GM19035 (cell line): ENCODE measurements at regions not wholly inside any gene's neighbourhood (a gene's known extent, or its start where the extent isn't known, plus 50 kb on each side); places are given as distances from the start of the nearest gene placed in this dataset.

Source experiments
- ATAC-seq: cut with Tn5 transposase; IDR thresholded peaks from one replicate; pipeline ENCODE4 v1.9.1; 2021; ENCODE audit not compliant: unreplicated experiment

DNA sequence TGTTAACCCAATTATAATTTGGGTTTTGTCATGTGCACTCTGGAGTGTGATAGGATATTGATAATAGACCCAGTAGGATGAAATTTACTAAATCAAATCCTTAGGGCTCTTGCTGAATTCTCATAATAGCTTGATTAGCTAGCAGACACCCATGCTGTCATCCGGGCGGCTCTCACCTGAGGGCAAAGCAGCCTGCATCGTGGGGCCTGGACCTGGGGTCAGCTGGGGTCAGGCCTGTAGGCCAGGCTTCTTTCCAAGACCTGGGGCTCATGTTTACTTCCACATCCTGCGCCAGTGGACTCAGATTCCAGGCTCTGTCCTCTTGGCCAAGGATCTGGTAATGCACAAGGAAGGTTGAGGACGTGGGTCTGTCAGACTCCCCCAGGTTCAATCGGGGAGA is 486.3 kb downstream of the NPHP4 start:
- ATAC-seq, result no peak

DNA sequence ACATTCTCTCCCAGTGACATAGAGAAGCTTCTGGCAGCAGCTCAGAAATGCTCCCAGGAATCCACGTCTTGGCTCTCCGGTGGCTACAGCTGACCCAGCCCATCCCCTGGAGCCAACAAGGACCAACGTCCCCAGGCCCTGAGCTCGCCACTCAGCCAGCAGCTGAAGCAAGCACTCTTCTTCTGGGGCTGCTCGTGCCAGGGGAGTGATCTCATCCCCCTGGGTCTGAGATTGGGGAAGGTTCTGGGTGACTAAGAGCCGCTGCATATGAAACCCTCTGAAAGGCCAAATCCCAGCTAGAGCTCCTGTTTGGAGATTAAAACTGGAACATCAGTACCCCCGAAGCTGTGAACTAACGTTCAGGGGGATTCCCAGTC is 487.9 kb downstream of the NPHP4 start:
- ATAC-seq, result no peak

DNA sequence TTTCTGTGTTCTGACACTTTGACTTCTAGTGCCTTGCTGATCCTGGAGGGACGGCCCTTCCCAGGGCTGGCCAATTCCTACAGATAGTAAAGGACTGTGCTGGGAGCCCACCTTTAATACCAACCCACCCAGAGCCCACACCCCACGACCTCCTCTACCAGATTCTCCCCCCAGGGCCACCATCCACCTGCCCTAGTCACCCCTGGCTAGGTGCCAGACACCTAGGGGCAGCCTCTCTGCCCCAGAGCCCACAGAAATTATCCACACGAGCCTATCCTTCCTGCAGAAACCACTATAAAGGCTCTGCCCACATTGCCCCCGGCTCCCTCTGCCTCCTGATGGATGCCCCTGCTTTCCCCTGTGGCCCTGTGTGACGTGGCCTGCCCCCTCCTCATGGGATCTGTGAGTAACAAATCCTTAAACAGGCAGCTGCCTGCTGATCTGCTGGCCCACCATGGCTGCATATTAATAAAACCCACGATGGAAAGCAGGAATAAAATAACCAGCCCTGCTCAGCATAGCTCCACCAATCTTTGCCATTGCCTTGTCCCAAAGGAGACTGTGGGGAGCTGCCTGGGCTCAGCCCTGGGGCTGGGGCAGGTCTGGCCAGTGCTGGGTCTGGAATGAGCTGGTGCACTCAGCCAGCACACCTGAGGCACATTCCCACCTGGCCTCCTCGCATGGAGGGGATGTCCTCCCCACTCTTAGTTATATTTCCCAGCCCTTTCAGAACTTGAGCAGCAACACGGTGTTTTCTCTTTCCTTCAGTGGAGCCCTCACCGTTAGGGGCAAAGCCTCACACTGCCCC is 488.5 kb downstream of the NPHP4 start:
- no peak for ATAC-seq

DNA sequence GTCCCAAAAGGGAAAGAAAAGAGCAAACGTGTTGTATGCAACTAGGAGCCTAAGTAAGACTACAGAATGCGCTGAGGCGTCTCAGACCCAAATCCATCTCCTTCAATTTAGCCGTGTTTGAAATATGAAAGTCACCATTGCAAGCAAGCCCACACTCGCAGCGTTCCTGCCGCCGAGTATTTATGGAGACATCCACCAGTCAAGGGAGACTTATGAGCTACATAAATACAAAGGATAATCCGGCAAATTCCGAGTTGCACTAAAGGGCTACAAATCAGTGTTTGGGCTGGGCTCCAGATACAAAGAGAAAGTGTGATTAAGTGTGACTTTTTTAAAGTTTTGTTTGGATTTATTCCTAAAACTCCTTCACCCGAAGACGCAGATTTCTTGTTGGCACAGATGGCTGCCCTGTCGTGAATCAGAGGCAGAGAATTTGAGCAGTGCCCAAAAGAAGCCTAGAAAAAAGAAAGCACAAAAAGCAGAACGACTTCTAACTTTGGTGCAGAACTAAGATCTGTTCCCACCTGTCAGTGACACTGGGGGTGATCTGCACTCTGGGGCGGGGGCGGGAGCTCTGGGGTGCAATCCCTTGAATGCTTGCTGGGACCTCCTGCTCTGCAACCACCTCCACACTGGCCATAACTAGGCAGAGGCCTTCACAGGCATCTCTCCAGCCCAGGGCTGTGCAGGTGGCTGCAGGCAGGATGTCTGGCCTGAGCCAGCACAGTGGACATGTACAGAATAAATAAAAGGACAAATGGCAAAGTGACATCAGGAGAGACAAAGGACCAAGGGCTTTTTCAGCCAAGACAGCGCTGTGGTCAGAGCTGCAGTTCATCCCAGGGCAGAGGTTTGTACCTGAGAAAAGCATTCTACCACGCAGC is 489.7 kb downstream of the NPHP4 start:
- no peak for ATAC-seq

DNA sequence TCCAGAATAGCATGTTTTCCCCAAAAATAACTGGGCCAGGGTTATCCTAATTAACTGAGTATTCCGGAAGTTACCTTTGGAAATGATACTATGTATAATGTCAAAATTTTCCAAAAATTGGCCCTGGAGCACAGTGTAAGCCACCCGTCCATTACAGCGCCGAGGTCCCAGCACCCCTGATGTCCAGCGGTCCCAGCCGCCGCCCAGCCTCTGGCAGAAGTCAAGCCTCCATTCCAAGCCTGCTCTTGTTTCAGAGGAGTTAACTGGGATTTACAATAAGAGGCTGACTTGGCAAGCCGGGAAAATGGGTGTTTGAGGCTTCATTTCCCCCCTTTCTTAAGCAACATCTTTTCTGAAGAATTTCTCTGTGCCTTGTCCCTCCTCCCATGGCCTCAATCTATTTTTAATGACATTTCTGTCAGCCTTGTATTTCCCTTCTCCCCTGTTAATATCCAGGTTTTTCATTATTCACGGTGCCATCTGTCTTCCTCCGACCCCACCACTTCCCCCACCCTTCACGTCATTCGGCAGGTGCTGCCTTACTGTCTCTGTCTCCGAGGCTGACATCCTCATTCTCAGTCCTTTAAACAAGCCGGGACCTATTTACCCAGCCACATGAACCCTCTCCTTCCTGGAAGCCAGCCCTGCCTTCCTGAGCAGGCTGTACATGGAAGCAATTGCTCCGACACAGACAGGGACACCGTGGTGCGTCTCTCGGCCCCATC is 490.9 kb downstream of the NPHP4 start:
- ATAC-seq, result no peak

DNA sequence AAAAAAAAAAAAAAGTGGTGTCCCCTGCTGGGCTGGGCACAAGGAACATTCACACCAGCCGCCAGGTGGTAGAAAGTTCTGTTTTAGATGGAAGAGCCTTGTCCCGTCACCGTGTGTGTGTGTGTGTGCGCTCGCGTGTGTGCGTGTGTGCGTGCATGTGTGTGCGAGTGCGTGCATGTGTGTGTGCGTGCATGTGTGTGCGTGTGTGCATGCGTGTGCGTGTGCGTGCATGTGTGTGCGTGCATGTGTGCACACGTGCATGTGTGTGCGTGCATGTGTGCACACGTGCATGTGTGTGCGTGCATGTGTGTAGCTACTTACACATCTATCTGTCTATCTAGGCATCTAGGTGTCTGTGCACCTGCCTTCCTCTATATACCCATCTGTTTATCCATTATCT is 491.7 kb downstream of the NPHP4 start:
- no peak for ATAC-seq

DNA sequence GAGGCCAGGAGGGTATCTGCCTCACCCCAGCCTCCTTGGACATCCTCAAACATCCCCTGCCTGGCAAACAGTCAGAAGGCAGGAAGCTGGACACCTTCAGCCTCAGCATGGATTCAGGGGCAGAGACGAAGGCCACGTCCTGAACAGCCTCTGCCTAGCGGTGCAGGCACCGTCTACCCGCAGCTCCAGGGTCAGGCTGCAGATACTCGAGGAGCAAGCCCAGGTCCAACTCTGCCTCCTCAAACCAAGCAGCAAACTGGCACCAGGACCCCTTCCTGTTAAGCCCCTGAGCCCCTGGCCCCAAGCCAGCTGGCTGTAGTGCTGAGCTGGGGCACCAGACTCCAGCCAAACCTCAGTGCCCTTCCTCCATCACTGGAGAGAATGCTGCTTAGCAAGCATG is 494.7 kb downstream of the NPHP4 start:
- no peak for ATAC-seq

DNA sequence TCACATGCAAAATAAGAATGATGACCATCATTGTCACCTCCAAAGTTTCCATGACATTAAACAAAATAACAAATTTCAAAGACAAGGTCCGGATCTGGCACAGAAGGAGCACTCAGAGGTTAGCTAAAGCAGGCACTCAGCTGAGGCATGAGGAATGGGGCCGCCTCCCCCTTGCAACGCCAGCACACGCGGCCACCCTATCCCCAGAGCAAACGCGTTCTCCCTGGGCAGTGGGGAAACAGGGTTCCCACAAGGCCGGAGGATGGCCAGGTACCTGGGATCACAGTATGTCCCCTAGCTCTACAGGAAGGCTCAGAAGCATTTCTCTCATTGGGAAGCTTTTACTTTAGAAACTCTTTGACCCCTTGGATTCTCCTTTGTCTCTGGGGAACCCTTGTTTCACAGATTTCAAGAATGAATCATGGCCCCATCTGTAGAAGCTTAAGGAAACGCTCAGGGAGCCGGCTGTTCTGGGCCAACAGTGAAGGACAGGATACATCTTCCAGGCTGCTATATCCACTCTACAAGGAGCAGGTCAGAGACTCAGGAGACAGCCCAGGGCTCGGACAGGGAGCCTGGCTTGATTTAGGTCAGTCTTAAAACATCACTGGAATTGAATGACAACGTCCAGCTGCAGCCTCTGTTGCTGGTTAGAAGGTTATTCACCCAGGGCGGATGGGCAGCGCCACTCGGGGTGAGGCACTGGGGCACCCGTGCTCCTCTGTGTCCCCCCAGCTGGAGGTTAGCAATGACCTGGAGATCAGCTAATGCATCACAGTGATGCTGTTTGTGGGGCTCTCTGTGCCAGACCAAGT is 496.4 kb downstream of the NPHP4 start:
- ATAC-seq, result no peak

DNA sequence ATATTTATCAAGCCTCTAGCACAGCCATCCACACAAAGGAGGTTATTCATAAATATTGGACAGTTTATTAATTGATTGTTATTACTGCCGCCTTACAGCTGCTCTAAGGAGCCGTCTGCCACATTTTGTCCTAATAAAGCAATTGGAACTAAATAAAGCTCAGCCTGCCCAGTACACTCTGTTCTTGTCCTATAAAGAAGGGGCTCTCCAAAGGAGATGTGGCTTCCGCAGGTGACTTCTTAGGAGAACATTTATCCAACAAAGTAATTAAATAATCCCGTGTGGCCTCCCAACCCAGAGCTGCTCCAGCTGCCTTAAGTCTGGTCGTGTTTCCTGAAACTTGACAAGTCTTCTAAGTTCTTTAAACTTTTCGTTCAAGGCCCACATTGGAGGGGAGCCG is 497.7 kb downstream of the NPHP4 start:
- ATAC-seq, result no peak

DNA sequence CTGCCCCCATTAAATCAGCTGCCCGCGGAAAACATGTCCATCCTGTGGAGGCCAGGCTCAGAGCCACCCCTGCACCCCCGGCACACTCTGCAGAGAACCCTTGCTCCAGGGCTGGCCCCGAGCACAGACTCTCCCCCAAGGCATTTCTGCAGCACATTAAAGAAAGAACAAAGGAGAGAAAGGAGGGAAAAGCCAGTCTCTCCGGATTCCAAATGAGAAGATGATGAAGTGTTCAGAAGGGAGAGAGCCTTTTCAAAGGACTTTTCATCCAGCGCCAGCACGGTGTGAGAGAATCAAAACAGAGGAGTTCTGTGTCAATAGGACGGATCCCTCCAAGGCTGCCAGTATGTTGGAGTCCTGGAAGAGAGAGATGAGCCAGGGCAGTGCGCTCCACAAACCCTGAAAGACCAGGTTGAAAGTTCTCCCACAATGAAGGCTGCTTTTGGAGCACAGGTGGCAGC is 498.3 kb downstream of the NPHP4 start:
- no peak for ATAC-seq

DNA sequence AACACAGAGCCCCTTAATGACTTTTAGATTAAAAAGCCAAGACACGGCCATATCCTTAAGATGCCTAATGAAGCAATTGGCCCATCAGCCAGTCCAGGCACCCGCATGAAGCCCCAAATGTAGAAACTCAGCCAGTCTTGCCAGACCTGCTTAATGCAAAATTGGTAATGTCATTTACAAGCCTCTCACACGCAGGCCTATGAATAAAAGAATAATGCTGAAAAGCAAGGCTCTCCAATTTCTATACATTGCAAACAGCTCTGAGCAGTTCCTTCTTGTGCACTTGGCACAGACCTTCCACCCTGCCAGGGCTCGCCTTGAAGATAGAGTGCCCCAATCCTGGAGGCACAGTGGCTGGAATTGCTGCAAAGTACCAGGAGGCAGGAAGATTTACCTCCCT is 498.9 kb downstream of the NPHP4 start:
- ATAC-seq, result no peak

DNA sequence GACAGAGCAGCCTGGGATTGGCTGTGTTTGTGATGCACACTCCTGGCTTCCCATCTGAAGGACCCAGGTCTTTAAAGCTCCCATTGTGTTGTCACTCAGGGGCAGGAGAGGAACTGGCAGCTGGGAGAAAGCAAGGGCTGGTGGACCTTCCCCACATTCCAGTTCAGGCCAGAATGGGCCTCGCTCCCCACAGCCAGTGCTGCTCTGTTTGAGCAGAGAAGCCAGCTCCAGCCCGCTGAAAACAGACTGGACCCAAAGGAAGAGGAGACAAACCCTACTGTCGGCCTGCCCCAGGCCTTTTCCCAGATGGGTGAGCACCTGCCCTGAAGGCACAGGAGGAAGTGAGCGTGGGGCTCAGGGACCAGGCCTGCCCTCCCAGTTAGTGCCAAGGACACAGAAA is 499.4 kb downstream of the NPHP4 start:
- no peak for ATAC-seq

DNA sequence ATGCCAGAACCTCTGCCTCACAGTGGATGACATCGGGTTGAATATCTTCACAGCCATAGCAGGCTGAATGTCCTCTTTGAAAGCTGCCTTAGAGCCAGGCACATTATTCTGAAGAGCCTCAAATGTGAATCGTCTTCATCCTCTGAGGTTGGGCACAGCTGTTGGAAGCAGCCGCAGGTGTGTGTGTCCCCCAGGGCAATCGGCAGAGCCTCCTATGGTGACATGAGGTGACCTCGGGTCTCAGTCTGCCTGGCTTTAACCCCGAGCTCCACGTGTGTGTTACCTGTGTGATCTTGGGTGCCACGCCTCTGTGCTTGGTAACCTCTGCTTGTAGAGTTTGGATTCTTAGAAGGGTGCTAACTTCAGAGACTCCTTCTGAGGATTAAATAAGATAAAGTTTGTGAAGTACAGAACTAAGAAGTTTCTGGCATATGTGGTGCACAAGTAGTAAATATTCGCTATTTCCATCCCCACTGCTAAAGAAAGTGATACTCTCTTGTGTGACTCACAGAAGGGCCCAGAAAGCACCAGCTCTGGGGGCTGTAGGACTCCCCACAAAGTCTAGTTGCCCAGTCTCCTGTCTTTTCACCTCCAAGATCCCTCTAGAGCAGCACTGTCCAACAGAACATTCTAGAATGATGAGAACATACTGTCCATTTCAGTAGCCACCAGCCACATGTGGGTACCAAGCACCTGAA is 500.9 kb downstream of the NPHP4 start:
- ATAC-seq, result no peak

DNA sequence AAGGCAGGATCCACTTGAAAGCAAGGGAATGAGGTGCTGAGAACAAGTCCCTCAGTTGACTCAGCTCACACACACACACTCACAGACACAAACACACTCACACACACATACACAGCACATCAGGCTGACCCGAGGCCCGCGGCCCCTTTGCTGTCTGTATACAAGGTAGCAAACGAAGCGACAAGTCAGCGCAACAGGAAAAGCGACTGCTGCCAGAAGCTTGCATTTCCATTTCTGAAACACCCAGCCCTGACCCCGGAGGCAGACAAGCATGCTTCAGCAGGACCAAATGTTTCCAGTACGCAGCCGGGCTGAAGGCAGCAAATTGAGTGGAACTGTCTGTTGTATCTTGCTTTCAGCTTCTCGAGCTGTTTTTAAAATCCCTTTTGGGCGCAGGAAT is 501.6 kb downstream of the NPHP4 start:
- ATAC-seq, result no peak

DNA sequence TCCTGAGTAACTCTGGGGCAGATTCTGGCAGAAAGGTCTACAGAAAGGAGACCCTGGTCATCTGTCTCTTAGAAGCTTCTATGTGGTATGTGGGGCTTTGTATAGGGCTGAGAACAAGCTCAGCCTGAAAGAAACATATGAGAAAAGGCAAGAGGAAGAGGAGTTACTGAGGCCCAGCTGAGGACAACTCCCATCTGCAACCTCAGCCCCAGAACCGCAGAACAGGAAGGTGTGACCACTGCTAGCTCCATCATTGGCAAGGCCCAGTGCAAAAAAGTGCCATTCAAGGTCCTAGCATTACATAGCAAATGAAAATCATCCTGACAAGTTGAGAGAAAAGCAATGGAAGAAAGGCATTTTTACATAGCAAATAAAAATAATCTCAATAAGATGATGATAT is 503.8 kb downstream of the NPHP4 start:
- ATAC-seq, result no peak

DNA sequence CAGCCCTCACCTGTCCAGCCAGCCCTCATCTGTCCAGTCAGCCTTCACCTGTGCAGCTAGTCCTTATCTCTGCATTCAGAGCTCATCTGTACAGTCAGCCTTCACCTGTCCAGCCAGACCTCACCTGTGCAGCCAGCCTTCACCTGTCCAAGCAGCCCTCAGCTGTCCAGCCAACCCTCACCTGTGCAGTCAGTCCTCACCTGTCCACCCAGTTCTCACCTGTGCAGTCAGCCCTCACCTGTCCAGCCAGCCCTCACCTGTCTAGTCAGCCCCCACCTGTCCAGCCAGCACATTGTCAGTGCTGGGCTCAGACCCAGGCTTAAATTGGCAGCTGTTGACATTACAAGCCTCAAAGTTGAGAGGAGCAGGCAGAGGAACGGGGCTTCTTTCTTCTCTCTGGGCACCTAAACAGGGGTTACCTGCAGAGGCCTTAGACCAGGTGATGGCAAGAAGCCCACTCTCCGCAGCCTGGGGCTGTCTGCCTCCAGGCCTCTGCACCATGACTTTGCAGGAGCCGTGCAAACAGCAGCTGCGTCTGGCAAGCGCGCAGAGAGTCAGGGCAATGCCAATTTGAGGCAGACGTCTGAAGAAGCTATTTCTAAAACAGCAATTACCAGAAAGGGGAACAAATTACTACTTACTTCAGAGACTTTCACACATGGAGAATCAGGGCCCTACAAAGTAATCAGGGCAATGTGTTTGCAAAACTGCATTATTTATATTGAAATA is 506.1 kb downstream of the NPHP4 start:
- ATAC-seq, result no peak

DNA sequence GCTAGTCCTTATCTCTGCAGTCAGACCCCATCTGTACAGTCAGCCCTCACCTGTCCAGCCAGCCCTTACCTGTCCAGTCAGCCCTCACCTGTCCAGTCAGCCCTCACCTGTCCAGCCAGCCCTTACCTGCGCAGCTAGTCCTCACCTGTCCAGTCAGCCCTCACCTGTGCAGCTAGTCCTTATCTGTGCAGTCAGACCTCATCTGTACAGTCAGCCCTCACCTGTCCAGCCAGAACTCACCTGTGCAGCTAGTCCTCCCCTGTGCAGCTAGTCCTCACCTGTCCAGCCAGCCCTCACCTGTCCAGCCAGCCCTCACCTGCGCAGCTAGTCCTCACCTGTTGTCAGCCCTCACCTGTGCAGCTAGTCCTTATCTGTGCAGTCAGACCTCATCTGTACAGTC is 506.8 kb downstream of the NPHP4 start:
- ATAC-seq, result no peak

DNA sequence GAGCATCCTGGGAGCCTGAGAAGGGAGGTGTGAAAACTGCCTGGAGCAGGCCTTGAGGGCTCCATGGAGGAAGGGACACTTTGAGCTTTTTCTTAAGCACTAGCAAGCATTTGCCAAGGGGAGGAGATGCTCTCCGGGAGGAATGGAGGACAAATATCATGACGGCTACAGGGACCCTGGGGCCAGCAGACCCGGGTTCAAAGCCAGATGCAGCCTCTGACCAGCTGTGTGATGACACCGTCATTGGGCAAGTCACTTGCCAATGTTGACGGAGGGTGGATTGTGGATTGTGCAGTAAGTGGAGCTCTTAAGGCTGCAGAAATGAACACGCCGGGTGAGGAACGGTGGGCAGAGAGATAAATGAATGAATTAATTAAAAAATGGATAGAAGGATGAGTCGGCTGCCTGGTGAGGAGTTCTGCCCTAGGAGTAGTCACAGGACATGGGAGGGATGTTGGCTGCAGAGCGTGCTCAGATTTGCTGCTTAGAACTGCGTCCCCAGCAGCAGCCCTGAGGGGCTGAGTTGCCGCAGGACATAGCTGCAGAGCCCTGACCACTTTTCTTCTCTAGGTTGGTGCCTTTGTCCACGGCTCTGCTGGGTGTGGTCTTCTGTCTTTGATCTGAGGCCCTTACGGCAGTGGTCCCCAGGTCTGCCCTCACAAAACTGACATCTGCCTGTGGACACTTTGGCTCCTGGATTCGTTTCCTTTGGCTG is 507.6 kb downstream of the NPHP4 start:
- no peak for ATAC-seq

DNA sequence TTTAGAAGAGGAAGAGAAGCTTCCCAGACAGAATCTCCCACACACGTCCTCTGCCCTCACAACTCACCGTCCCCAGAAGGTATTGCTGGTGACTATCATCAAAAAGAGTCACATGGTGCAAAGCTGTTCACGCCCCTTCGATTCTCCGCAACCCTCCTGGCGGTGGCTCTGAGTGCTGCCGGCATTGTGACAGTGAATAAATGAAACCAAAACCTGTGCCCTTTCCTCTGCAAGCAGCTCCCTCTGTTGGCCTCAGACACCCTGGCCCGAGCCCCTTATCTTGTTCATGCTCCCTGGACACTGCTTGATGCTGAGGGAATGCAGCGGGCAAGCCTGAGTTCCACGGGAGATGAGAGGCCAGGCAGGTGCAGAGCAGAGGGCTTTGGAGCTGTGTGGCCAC is 510.3 kb downstream of the NPHP4 start:
- no peak for ATAC-seq
